WI38 (cell line): ENCODE measurements at regions not wholly inside any gene's neighbourhood (a gene's known extent, or its start where the extent isn't known, plus 50 kb on each side); places are given as distances from the start of the nearest gene placed in this dataset.

Source experiments
- H3K4me3 ChIP-seq: 2 replicates; pipeline ENCODE4 v1.5.1; 2011; ENCODE audit warnings: low read depth, mild to moderate bottlenecking, control low read depth, low read length
- CTCF ChIP-seq: IDR thresholded peaks from 2 replicates; pipeline ENCODE4 v1.5.1; 2012; ENCODE audit warnings: low read depth, mild to moderate bottlenecking, control low read depth, low read length

GRCh38 chr10:108425283-108425964 lies 1260.9 kb upstream of the SORCS1 start:
- no peak overlapping the region for H3K4me3 ChIP-seq
- no peak for TF ChIP-seq CTCF

GRCh38 chr10:108424656-108425055 lies 1260.2 kb upstream of the SORCS1 start:
- TF ChIP-seq CTCF: no peak
- H3K4me3 ChIP-seq: no peak overlapping the region

- no peak overlapping the region for H3K4me3 ChIP-seq
- no peak for TF ChIP-seq CTCF
Observed at GRCh38 chr10:108422286-108422685, 1257.8 kb upstream of the SORCS1 start.

- H3K4me3 ChIP-seq: no peak overlapping the region
- TF ChIP-seq CTCF: no peak
Observed at GRCh38 chr10:108421266-108421665, 1256.8 kb upstream of the SORCS1 start.

GRCh38 chr10:108413954-108414353 lies 1249.4 kb upstream of the SORCS1 start:
- TF ChIP-seq CTCF: no peak

GRCh38 chr10:108412323-108412722 lies 1247.8 kb upstream of the SORCS1 start:
- TF ChIP-seq CTCF: no peak
- no peak overlapping the region for H3K4me3 ChIP-seq

More at GRCh38 chr10:108413954-108414353, 1249.4 kb upstream of the SORCS1 start:
- H3K4me3 ChIP-seq: no peak overlapping the region

- no peak for TF ChIP-seq CTCF
Observed at GRCh38 chr10:108411894-108412293, 1247.4 kb upstream of the SORCS1 start.

More at GRCh38 chr10:108411894-108412293, 1247.4 kb upstream of the SORCS1 start:
- no peak overlapping the region for H3K4me3 ChIP-seq
